OCI-LY7 (cell line): ENCODE measurements at regions not wholly inside any gene's neighbourhood (a gene's known extent, or its start where the extent isn't known, plus 50 kb on each side); places are given as distances from the start of the nearest gene placed in this dataset.

ENCODE experiments used
- BruUV-seq: library from RNA; stranded (reverse); fragments of 400-500 nt; replicated peaks from 2 replicates; lab custom pipeline; 2021; lab: Mats Ljungman, UMichigan
- CTCF ChIA-PET: fragments of 300-600 bp; sonication (Branson Sonifier 250); formaldehyde crosslinking; loops from one replicate; lab custom pipeline; 2022; ENCODE audit warnings: antibody characterized with exemption; ENCODE audit not compliant: unreplicated experiment; lab: Charles Lee
- POLR2A ChIA-PET: fragments of 300-600 bp; sonication (Branson Sonifier 250); formaldehyde crosslinking; loops from one replicate; lab custom pipeline; 2022; ENCODE audit warnings: antibody characterized with exemption; lab: Charles Lee
- DNase-seq: peaks from one replicate; pipeline ENCODE4 v3.0.0-alpha.2; 2015; ENCODE audit warnings: low spot score
- H2AFZ ChIP-seq: fragments of 200-600 bp; sonication (generic), shearing (Covaris generic); 2 replicates; pipeline ENCODE4 v1.6.1; 2014; ENCODE audit warnings: mild to moderate bottlenecking, antibody characterized with exemption, low read length, moderate library complexity
- H3K27ac ChIP-seq: fragments of 200-600 bp; sonication (generic); 2 replicates; pipeline ENCODE4 v1.5.1; 2014; ENCODE audit warnings: mixed run types, low read depth, mild to moderate bottlenecking, moderate library complexity, low read length, inconsistent platforms; ENCODE audit not compliant: poor library complexity, severe bottlenecking
- H3K36me3 ChIP-seq: fragments of 200-600 bp; sonication (generic); 2 replicates; pipeline ENCODE4 v1.6.1; 2014; ENCODE audit warnings: mild to moderate bottlenecking, antibody characterized with exemption, low read length, moderate library complexity, mixed read lengths; ENCODE audit not compliant: insufficient read depth
- H3K4me1 ChIP-seq: fragments of 200-600 bp; sonication (generic); 2 replicates; pipeline ENCODE4 v1.5.1; 2014; ENCODE audit warnings: mild to moderate bottlenecking, low read length; ENCODE audit not compliant: insufficient read depth, poor library complexity, severe bottlenecking
- H3K4me2 ChIP-seq: fragments of 200-600 bp; sonication (generic); 2 replicates; pipeline ENCODE4 v1.6.1; 2014; ENCODE audit warnings: mild to moderate bottlenecking, low read length
- H3K4me3 ChIP-seq: fragments of 200-600 bp; sonication (generic); 2 replicates; pipeline ENCODE4 v1.5.1; 2014; ENCODE audit warnings: mild to moderate bottlenecking, low read depth, low read length; ENCODE audit not compliant: poor library complexity, severe bottlenecking
- H3K79me2 ChIP-seq: fragments of 200-600 bp; sonication (generic); 2 replicates; pipeline ENCODE4 v1.6.1; 2016; ENCODE audit warnings: low read depth, mild to moderate bottlenecking, low read length, moderate library complexity, mixed read lengths; ENCODE audit not compliant: insufficient read depth
- H3K9me2 ChIP-seq: fragments of 200-600 bp; sonication (generic); 2 replicates; pipeline ENCODE4 v1.6.1; 2016; ENCODE audit warnings: mild to moderate bottlenecking, low read length, mixed read lengths; ENCODE audit not compliant: insufficient read depth
- H3K9me3 ChIP-seq: fragments of 200-600 bp; sonication (generic); 2 replicates; pipeline ENCODE4 v1.6.1; 2014; ENCODE audit warnings: mild to moderate bottlenecking, mixed run types, low read length, mixed read lengths
- H4K20me1 ChIP-seq: fragments of 200-600 bp; sonication (generic); 2 replicates; pipeline ENCODE4 v1.6.1; 2014; ENCODE audit warnings: mild to moderate bottlenecking, antibody characterized with exemption, low read length, moderate library complexity, mixed read lengths; ENCODE audit not compliant: insufficient read depth
- CTCF ChIP-seq: fragments of 200-600 bp; sonication (generic); conservative IDR thresholded peaks from 2 replicates; pipeline ENCODE4 v1.5.1; 2014; ENCODE audit warnings: mild to moderate bottlenecking, antibody characterized with exemption, low read length, moderate library complexity, mixed read lengths
- EZH2phosphoT487 ChIP-seq: fragments of 200-600 bp; sonication (generic); IDR thresholded peaks from 2 replicates; pipeline ENCODE4 v1.6.1; 2018; ENCODE audit warnings: low read depth, borderline replicate concordance, mild to moderate bottlenecking, mixed run types, antibody characterized with exemption, low read length, moderate library complexity, mixed read lengths
- intact Hi-C: fragments of 100-400 bp; cut with micrococcal nuclease; formaldehyde crosslinking; loops from one replicate; pipeline ENCODE4 v1.10.0; 2022; ENCODE audit not compliant: unreplicated experiment

GRCh38 chr16:58821886-58822285 lies 87.8 kb upstream of the GOT2 start:
- ChIA-PET CTCF (no interaction called here), POLR2A (no interaction called here)
- Histone ChIP-seq H3K27ac (no peak overlapping the region), H3K36me3 (no peaks in the 10 kb centered on the region), H3K9me2 (no peaks in the 10 kb centered on the region), H4K20me1 (no peaks in the 10 kb centered on the region), H3K79me2 (no peaks in the 10 kb centered on the region), H3K4me1 (no peaks in the 10 kb centered on the region), H3K4me3 (no peak overlapping the region), H2AFZ (no peak overlapping the region), H3K4me2 (no peak overlapping the region), H3K9me3 (no peaks in the 10 kb centered on the region)
- intact Hi-C loops = no loop called here
- no peak for DNase-seq
- no peak for TF ChIP-seq CTCF
- TF ChIP-seq EZH2phosphoT487 = no peak
- BruUV-seq = no TSS peak

GRCh38 chr16:58820411-58820810 lies 86.3 kb upstream of the GOT2 start:
- ChIA-PET POLR2A (no interaction called here), CTCF (no interaction called here)
- Histone ChIP-seq H3K4me2 (no peak overlapping the region), H3K4me3 (no peak overlapping the region), H3K9me3 (no peaks in the 10 kb centered on the region), H4K20me1 (no peaks in the 10 kb centered on the region), H3K9me2 (no peaks in the 10 kb centered on the region), H2AFZ (no peak overlapping the region), H3K36me3 (no peaks in the 10 kb centered on the region), H3K27ac (no peak overlapping the region), H3K79me2 (no peaks in the 10 kb centered on the region), H3K4me1 (no peaks in the 10 kb centered on the region)
- no peak for DNase-seq
- no TSS peak for BruUV-seq
- intact Hi-C loops = no loop called here
- TF ChIP-seq EZH2phosphoT487 (no peak), CTCF (no peak)

GRCh38 chr16:58815181-58815888 lies 81.2 kb upstream of the GOT2 start:
- Histone ChIP-seq H3K36me3 (no peaks in the 10 kb centered on the region), H3K4me2 (no peak overlapping the region), H2AFZ (no peak overlapping the region), H3K9me3 (no peaks in the 10 kb centered on the region), H3K4me3 (no peak overlapping the region), H3K9me2 (no peaks in the 10 kb centered on the region), H3K79me2 (no peaks in the 10 kb centered on the region), H3K27ac (no peak overlapping the region), H3K4me1 (no peaks in the 10 kb centered on the region), H4K20me1 (no peaks in the 10 kb centered on the region)
- intact Hi-C loops = no loop called here
- TF ChIP-seq EZH2phosphoT487 (no peak), CTCF (no peak)
- no peak for DNase-seq
- POLR2A ChIA-PET = no interaction called here
- no TSS peak for BruUV-seq
- CTCF ChIA-PET = interaction anchor here (1.2 kb wide), 1 partner anchor 17 kb away, joined by 3 read pairs; no protein-coding TSS in a partner anchor
